H9 (cell line): ENCODE measurements at regions not wholly inside any gene's neighbourhood (a gene's known extent, or its start where the extent isn't known, plus 50 kb on each side); places are given as distances from the start of the nearest gene placed in this dataset.

Source experiments
- DNase-seq: peaks from one replicate; pipeline ENCODE4 v3.0.0-alpha.2; 2017
- H2AFZ ChIP-seq: one replicate; pipeline ENCODE4 v1.6.1; 2013; ENCODE audit warnings: mild to moderate bottlenecking, low read length, control low read depth, moderate library complexity
- H2AK5ac ChIP-seq: 2 replicates; pipeline ENCODE4 v1.6.1; 2013; ENCODE audit warnings: low read length, control low read depth, mixed read lengths; ENCODE audit not compliant: insufficient read length
- H2BK120ac ChIP-seq: one replicate; pipeline ENCODE4 v1.6.1; 2013; ENCODE audit warnings: low read depth, mild to moderate bottlenecking, low read length, control low read depth, inconsistent platforms; ENCODE audit not compliant: poor library complexity, severe bottlenecking
- H2BK12ac ChIP-seq: 2 replicates; pipeline ENCODE4 v1.6.1; 2013; ENCODE audit warnings: low read length, control low read depth, mixed read lengths, low read depth; ENCODE audit not compliant: insufficient read length
- H2BK15ac ChIP-seq: 2 replicates; pipeline ENCODE4 v1.6.1; 2013; ENCODE audit warnings: low read depth, low read length, control low read depth
- H2BK20ac ChIP-seq: one replicate; pipeline ENCODE4 v1.6.1; 2013; ENCODE audit warnings: low read depth, mild to moderate bottlenecking, low read length, control low read depth, inconsistent platforms; ENCODE audit not compliant: poor library complexity, severe bottlenecking
- H2BK5ac ChIP-seq: 2 replicates; pipeline ENCODE4 v1.6.1; 2013; ENCODE audit warnings: low read length, control low read depth, mixed read lengths; ENCODE audit not compliant: insufficient read length
- H3K14ac ChIP-seq: 2 replicates; pipeline ENCODE4 v1.6.1; 2013; ENCODE audit warnings: low read length, control low read depth; ENCODE audit not compliant: insufficient read depth
- H3K18ac ChIP-seq: 2 replicates; pipeline ENCODE4 v1.6.1; 2013; ENCODE audit warnings: low read depth, mild to moderate bottlenecking, mixed read lengths, low read length, control low read depth; ENCODE audit not compliant: insufficient read length
- H3K23ac ChIP-seq: 2 replicates; pipeline ENCODE4 v1.6.1; 2013; ENCODE audit warnings: low read length, control low read depth, mixed read lengths, low read depth; ENCODE audit not compliant: insufficient read length
- H3K23me2 ChIP-seq: 2 replicates; pipeline ENCODE4 v1.6.1; 2013; ENCODE audit warnings: low read depth, mild to moderate bottlenecking, mixed read lengths, low read length, control low read depth; ENCODE audit not compliant: insufficient read length, poor library complexity, severe bottlenecking
- H3K27ac ChIP-seq: 2 replicates; pipeline ENCODE4 v1.5.1; 2013; ENCODE audit warnings: low read length, control low read depth, mixed read lengths, low read depth; ENCODE audit not compliant: insufficient read length
- H3K27me3 ChIP-seq: 2 replicates; pipeline ENCODE4 v1.6.1; 2013; ENCODE audit warnings: low read length, control low read depth, inconsistent platforms; ENCODE audit not compliant: insufficient read depth
- H3K4ac ChIP-seq: 2 replicates; pipeline ENCODE4 v1.6.1; 2013; ENCODE audit warnings: low read depth, mild to moderate bottlenecking, control low read depth, inconsistent platforms, low read length, moderate library complexity
- H3K4me1 ChIP-seq: 2 replicates; pipeline ENCODE4 v1.6.1; 2013; ENCODE audit warnings: low read length, control low read depth, inconsistent platforms; ENCODE audit not compliant: insufficient read depth
- H3K4me2 ChIP-seq: 2 replicates; pipeline ENCODE4 v1.6.1; 2013; ENCODE audit warnings: low read length, control low read depth, mixed read lengths; ENCODE audit not compliant: insufficient read length, insufficient read depth
- H3K56ac ChIP-seq: 2 replicates; pipeline ENCODE4 v1.6.1; 2013; ENCODE audit warnings: low read depth, mild to moderate bottlenecking, mixed read lengths, low read length, control low read depth; ENCODE audit not compliant: insufficient read length
- H3K79me1 ChIP-seq: 2 replicates; pipeline ENCODE4 v1.6.1; 2013; ENCODE audit warnings: low read depth, mild to moderate bottlenecking, moderate library complexity, low read length, control low read depth, inconsistent platforms; ENCODE audit not compliant: insufficient read depth, poor library complexity, severe bottlenecking
- H3K79me2 ChIP-seq: 2 replicates; pipeline ENCODE4 v1.6.1; 2013; ENCODE audit warnings: low read length, control low read depth, inconsistent platforms; ENCODE audit not compliant: insufficient read depth
- H3K9ac ChIP-seq: 2 replicates; pipeline ENCODE4 v1.6.1; 2013; ENCODE audit warnings: low read length, control low read depth, mixed read lengths; ENCODE audit not compliant: insufficient read length; ENCODE audit errors: extremely low read depth
- H3K9me3 ChIP-seq: one replicate; pipeline ENCODE4 v1.6.1; 2013; ENCODE audit warnings: low read depth, low read length, inconsistent platforms; ENCODE audit not compliant: control insufficient read depth
- H3T11ph ChIP-seq: one replicate; pipeline ENCODE4 v1.6.1; 2013; ENCODE audit warnings: mild to moderate bottlenecking, low read length, control low read depth, inconsistent platforms
- H4K20me1 ChIP-seq: one replicate; pipeline ENCODE4 v1.6.1; 2013; ENCODE audit not compliant: control insufficient read depth, insufficient read length, insufficient read depth
- H4K5ac ChIP-seq: 2 replicates; pipeline ENCODE4 v1.6.1; 2013; ENCODE audit warnings: low read depth, mild to moderate bottlenecking, mixed read lengths, low read length, control low read depth; ENCODE audit not compliant: insufficient read length
- H4K8ac ChIP-seq: replicated peaks from 2 replicates; pipeline ENCODE4 v1.6.1; 2013; ENCODE audit warnings: low read length, control low read depth, mixed read lengths, low read depth; ENCODE audit not compliant: insufficient read length
- H4K91ac ChIP-seq: 2 replicates; pipeline ENCODE4 v1.6.1; 2013; ENCODE audit warnings: low read depth, mild to moderate bottlenecking, moderate library complexity, mixed read lengths, low read length, control low read depth; ENCODE audit not compliant: insufficient read length
- H3K27ac Mint-ChIP-seq, 3 experiments: 2 replicates in 2 of 3; 3 replicates in 1 of 3; pipeline ENCODE4 v1.8.0; 2020 to 2021; ENCODE audit warnings: mixed read lengths in 3 of 3, mild to moderate bottlenecking in 1 of 3, moderate library complexity in 1 of 3
- H3K27me3 Mint-ChIP-seq: 2 replicates; pipeline ENCODE4 v1.8.0; 2021; ENCODE audit warnings: low read depth, mild to moderate bottlenecking, moderate library complexity, mixed read lengths
- H3K36me3 Mint-ChIP-seq, 3 experiments: 2 replicates in 2 of 3; 3 replicates in 1 of 3; pipeline ENCODE4 v1.8.0; 2020 to 2021; ENCODE audit warnings: low read depth in 3 of 3, mixed read lengths in 3 of 3; ENCODE audit not compliant: insufficient read depth in 1 of 3
- H3K4me1 Mint-ChIP-seq, 2 experiments: 2 replicates each; pipeline ENCODE4 v1.8.0; 2020; ENCODE audit warnings: mixed read lengths in 2 of 2
- H3K4me3 Mint-ChIP-seq, 2 experiments: 2 replicates in 1 of 2; 3 replicates in 1 of 2; pipeline ENCODE4 v1.8.0; 2020 to 2021; ENCODE audit warnings: mild to moderate bottlenecking in 2 of 2, mixed read lengths in 2 of 2, moderate library complexity in 1 of 2
- H3K9me3 Mint-ChIP-seq, 2 experiments: 2 replicates in 1 of 2; 3 replicates in 1 of 2; pipeline ENCODE4 v1.8.0; 2020; ENCODE audit warnings: mild to moderate bottlenecking in 2 of 2, mixed read lengths in 2 of 2, moderate library complexity in 1 of 2
- CTCF ChIP-seq: fragments of 200-600 bp; sonication (generic); conservative IDR thresholded peaks from 3 replicates; pipeline ENCODE4 v1.8.0; 2021; ENCODE audit warnings: antibody characterized with exemption, mild to moderate bottlenecking
- WGBS: extraction: QIAGEN DNeasy Blood & Tissue Kit; methylation state at CpG from one replicate; pipeline ENCODE4 v1.1.7; 2013; ENCODE audit warnings: missing lambda C conversion rate, low lambda C conversion rate, mixed read lengths; ENCODE audit not compliant: insufficient read length; ENCODE audit errors: extremely low coverage; 5-methylcytosine and 5-hydroxymethylcytosine counted together

- Histone ChIP-seq H2AK5ac (no peak overlapping the region), H3T11ph (no peak overlapping the region), H2BK120ac (no peak overlapping the region), H3K23me2 (no peaks in the 10 kb centered on the region), H3K14ac (no peak overlapping the region), H3K79me2 (no peaks in the 10 kb centered on the region), H3K27me3 (no peaks in the 10 kb centered on the region), H2BK15ac (no peak overlapping the region), H3K9ac (no peak overlapping the region), H3K79me1 (no peaks in the 10 kb centered on the region), H3K4ac (no peak overlapping the region), H3K27ac (no peak overlapping the region), H2AFZ (no peak overlapping the region), H3K23ac (no peak overlapping the region), H3K9me3 (no peaks in the 10 kb centered on the region), H3K18ac (no peak overlapping the region), H3K4me2 (no peak overlapping the region), H2BK20ac (no peak overlapping the region), H3K4me1 (no peaks in the 10 kb centered on the region), H4K20me1 (no peaks in the 10 kb centered on the region), H4K8ac (no peak overlapping the region), H2BK12ac (no peak overlapping the region), H3K56ac (no peak overlapping the region), H2BK5ac (no peak overlapping the region), H4K91ac (no peak overlapping the region), H4K5ac (no peak overlapping the region)
- Mint-ChIP-seq H3K4me3 (no peak overlapping the region), H3K27ac (no peak overlapping the region; a peak in 1 of 7 replicates), H3K4me1 (peaks cover 4 to 11% of the 10 kb centered on the region in 2 experiments; a peak in 3 of 4 replicates), H3K27me3 (peaks cover 11% of the 10 kb centered on the region), H3K36me3 (no peaks in the 10 kb centered on the region), H3K9me3 (peaks cover 0 to 3% of the 10 kb centered on the region in 2 experiments; a peak in 2 of 5 replicates)
- TF ChIP-seq CTCF, result no peak
- WGBS, result no CpG with 5 or more reads among the region's 2 CpGs
- no peak for DNase-seq
Observed at GRCh38 chr9:7456377-7456776, 343.2 kb downstream of the DMAC1 start.
